HFFc6 (cell line): ENCODE measurements at regions not wholly inside any gene's neighbourhood (a gene's known extent, or its start where the extent isn't known, plus 50 kb on each side); places are given as distances from the start of the nearest gene placed in this dataset.

Source experiments
- DNase-seq: peaks from one replicate; pipeline ENCODE4 v3.0.0-alpha.2; 2018
- H3K27ac Mint-ChIP-seq: 2 replicates; pipeline ENCODE4 v1.8.0; 2020; ENCODE audit warnings: mild to moderate bottlenecking, mixed read lengths
- H3K27me3 Mint-ChIP-seq: 2 replicates; pipeline ENCODE4 v1.8.0; 2021; ENCODE audit warnings: mild to moderate bottlenecking, moderate library complexity, mixed read lengths; ENCODE audit not compliant: insufficient read depth
- H3K36me3 Mint-ChIP-seq: 2 replicates; pipeline ENCODE4 v1.8.0; 2021; ENCODE audit warnings: low read depth, mixed read lengths
- H3K4me1 Mint-ChIP-seq: 2 replicates; pipeline ENCODE4 v1.8.0; 2020; ENCODE audit warnings: low read depth, mixed read lengths
- H3K4me3 Mint-ChIP-seq: 2 replicates; pipeline ENCODE4 v1.8.0; 2020; ENCODE audit warnings: mild to moderate bottlenecking, moderate library complexity, mixed read lengths
- H3K9me3 Mint-ChIP-seq: 2 replicates; pipeline ENCODE4 v1.8.0; 2020; ENCODE audit warnings: mild to moderate bottlenecking, mixed read lengths
- CTCF ChIP-seq: fragments of 200-600 bp; sonication (generic); IDR thresholded peaks from 2 replicates; pipeline ENCODE4 v1.5.0; 2021; ENCODE audit warnings: antibody characterized with exemption, mild to moderate bottlenecking

DNA sequence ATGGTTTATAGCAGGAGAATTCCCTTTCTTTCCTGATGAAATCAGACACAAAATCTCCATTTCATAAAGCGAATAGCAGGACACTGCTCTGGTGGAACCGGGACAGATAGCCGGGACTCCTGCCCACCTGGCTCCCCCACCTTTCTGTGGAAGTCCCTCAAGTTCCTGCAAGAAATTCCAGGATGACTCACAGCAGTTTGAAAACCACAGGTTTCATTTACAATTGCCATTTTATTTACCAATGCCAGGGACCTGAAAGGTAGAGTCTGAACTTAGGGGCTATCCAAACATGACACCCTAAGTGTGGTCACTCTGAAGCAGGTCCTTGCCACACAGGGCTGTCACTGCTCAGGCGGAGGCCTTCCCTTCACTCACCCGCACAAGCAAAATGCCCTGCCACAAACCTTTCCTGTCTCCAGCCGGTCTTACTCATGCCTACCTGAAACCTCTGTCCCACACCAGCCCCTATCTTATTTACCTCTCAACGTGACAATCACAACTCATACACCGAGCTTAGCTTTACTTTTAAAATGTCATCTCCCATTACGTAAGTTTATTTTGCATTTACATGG lies 63.3 kb upstream of the TAF1L start:
- H3K27me3 Mint-ChIP-seq: peaks cover 10% of the 10 kb centered on the region
- no peak for DNase-seq
- H3K36me3 Mint-ChIP-seq: no peaks in the 10 kb centered on the region
- H3K4me1 Mint-ChIP-seq: peaks cover 11% of the 10 kb centered on the region; the same call in 1 of the 2 replicates
- no peak overlapping the region for H3K4me3 Mint-ChIP-seq
- H3K9me3 Mint-ChIP-seq: no peaks in the 10 kb centered on the region
- no peak for TF ChIP-seq CTCF
- H3K27ac Mint-ChIP-seq: no peak overlapping the region

- no peaks in the 10 kb centered on the region for H3K36me3 Mint-ChIP-seq
- H3K9me3 Mint-ChIP-seq: no peaks in the 10 kb centered on the region
- no peak overlapping the region for H3K4me3 Mint-ChIP-seq
- no peak for DNase-seq
- H3K27ac Mint-ChIP-seq: no peak overlapping the region
- no peak for TF ChIP-seq CTCF
- H3K4me1 Mint-ChIP-seq: peaks cover 11% of the 10 kb centered on the region; the same call in 1 of the 2 replicates
- H3K27me3 Mint-ChIP-seq: peaks cover 10% of the 10 kb centered on the region
These were observed 66.0 kb upstream of the TAF1L start for GRCh38 chr9:32701321-32702022.

- Mint-ChIP-seq H3K27ac (no peak overlapping the region), H3K27me3 (peaks cover 9% of the 10 kb centered on the region; the same call in 1 of the 2 replicates), H3K9me3 (no peaks in the 10 kb centered on the region), H3K4me1 (peaks cover 6% of the 10 kb centered on the region; the same call in 1 of the 2 replicates), H3K36me3 (no peaks in the 10 kb centered on the region), H3K4me3 (no peak overlapping the region)
- no peak for DNase-seq
- TF ChIP-seq CTCF: peak; percentile 43; the same call in 1 of the 2 replicates
These were observed 68.2 kb upstream of the TAF1L start for GRCh38 chr9:32703635-32704034.

DNA sequence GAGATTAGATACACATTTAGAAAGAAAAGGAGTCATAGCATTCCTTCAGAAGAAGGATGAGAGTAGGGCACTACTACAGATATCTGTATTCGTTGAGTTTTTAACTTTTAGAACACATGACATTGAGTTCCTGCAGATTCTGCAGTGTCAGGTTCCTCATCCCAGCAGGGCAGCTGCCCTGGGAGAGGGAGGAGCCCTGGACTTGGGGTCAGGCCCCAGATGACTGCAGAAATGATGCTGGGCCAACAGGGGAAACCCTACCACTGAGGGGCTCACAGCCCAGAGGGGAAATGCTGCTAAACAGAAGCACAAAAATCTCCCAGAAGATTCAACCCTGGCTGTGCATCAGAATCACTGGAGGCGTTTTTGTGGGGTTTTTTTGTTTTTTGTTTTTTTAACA lies 68.9 kb upstream of the TAF1L start:
- Mint-ChIP-seq H3K4me3 (no peak overlapping the region), H3K4me1 (no peaks in the 10 kb centered on the region), H3K9me3 (no peaks in the 10 kb centered on the region; the same call in 1 of the 2 replicates), H3K36me3 (no peaks in the 10 kb centered on the region), H3K27ac (no peak overlapping the region), H3K27me3 (peaks cover 9% of the 10 kb centered on the region; the same call in 1 of the 2 replicates)
- no peak for TF ChIP-seq CTCF
- no peak for DNase-seq

- Mint-ChIP-seq H3K4me3 (no peak overlapping the region), H3K27me3 (peaks cover 9% of the 10 kb centered on the region; the same call in 1 of the 2 replicates), H3K27ac (no peak overlapping the region), H3K9me3 (no peaks in the 10 kb centered on the region; the same call in 1 of the 2 replicates), H3K4me1 (no peaks in the 10 kb centered on the region), H3K36me3 (no peaks in the 10 kb centered on the region)
- DNase-seq: no peak
- no peak for TF ChIP-seq CTCF
These were observed 69.6 kb upstream of the TAF1L start for GRCh38 chr9:32705059-32705458.
